NCI-H2029 (cell line): ENCODE measurements at regions not wholly inside any gene's neighbourhood (a gene's known extent, or its start where the extent isn't known, plus 50 kb on each side); places are given as distances from the start of the nearest gene placed in this dataset.
A peak's percentile ranks its signal among the peaks of the same experiment; 100 is the strongest.

ENCODE experiments used
- DNase-seq: peaks from one replicate; lab custom pipeline; 2025; lab: John Stamatoyannopoulos, UW

DNA sequence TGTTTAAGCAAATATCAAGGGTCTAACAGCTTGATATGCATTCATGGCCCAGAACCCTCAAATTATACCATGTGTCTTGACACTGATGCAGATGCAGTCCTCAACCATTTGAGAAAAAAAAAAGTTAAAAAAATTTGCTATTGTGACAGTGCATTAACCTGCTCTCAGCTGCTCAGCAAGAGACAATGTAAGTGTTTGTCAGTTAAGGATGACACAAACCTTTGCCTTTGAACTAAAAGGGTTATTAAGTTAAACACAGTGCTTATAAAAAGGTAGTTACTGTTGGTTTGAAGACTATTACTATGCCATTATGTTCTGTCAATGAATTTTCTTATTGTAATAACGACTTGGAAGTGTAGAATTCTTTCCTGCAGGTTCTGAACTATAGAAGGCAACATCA, 655.6 kb upstream of the NEGR1 start:
- no peak for DNase-seq

DNA sequence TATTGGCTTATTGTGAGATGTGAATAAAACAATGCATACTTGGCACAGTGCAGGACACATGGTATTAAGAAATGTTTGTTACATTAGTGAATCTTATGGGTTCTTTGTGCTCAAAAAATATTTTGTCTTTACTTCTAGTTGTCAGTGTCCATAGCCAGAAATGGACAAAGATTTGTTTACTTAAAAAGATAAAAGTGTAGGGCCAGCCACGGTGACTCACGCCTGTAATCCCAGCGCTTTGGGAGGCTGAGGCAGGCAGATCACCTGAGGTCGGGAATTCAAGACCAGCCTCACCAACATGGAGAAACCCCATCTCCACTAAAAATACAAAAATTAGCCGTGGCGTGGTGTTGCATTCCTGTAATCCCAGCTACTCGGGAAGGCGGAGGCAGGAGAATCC, 654.6 kb upstream of the NEGR1 start:
- no peak for DNase-seq

DNA sequence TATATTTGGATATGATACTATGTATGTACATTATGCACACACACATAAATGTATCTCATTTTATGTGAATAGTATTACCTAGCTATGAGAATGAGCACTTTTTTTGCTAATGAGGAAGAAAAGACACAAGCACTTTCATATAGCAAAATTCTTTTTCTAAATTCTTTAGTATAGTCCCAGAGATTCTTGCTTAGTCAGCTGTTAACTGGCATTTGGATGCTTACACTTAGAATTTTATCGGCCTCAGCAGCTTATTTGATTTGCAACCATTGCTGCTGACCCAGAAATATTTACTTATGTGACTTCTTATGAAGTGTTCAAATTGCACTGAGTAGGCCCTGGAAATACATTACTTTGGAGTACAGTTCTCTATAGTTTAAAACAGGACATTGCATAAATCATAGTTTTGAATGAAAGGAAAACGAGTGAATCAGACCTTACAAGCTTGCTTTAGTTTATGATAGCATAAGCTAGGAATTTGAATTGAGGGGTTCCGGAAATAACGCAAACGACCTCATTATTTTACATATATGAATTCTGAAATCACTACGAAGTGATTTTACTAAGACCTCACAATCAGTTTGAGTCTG, 653.9 kb upstream of the NEGR1 start:
- DNase-seq = no peak

- DNase-seq = no peak
Measured at GRCh38 chr1:72932025-72932424, 649.7 kb upstream of the NEGR1 start.

DNA sequence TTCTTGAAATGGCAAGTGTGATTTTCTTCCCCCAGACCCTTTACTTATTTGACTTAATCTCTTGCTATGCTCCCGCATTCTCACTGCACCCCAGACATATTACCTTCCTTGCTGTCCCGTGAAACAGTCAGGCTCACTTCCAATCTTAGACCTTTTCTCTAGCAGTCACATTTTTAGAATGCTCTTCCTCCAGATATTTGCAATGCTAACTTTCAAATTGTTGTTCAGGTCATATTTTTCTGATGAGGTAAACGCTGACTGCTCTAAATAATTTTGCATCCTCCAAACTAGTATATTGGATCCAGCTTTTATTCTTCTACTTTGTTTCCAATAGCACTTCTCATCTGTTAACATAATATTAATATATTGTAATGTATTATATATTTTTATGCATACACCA, 648.2 kb upstream of the NEGR1 start:
- DNase-seq = no peak

DNA sequence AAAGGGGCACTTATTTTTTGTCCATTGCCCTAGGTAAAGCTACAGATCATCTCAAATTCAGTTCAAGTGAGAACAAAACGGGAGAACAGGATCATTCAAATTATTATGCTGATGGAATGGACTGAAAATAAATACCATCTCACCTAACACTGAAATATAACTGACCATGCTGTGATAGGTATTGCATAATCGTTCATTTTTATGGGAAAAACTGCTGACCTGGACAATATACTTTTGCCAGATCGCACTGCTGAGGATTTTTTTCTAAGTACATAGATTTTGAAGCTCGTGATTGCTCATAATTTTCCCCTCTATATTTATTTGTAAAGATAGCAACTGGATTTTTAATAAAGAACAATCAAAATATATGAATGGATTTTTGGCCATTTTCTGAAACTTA, 636.6 kb upstream of the NEGR1 start:
- DNase-seq = no peak

GRCh38 chr1:72917920-72918319, 635.6 kb upstream of the NEGR1 start:
- DNase-seq = no peak

GRCh38 chr1:72915581-72915980, 633.2 kb upstream of the NEGR1 start:
- peak; percentile 30 for DNase-seq

GRCh38 chr1:72911656-72912055, 629.3 kb upstream of the NEGR1 start:
- DNase-seq = no peak

DNA sequence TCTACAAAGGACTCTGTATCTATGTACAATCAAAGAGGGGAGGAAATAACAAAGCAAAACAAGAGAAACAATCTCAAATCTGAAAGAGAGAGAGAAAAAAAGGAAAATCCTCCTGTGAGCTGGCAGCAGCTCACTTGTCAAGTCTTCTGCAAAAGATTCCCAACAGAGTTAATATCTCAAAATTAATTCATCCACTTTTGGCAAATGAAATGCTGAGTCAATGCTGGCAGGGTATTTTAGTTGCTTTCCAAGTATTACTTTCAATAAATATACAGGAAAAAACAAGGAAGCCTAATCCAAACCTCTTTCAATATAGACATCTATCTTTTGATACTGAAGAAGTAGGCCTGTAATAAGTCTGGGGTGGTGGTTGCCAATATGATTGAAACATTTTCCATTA, 613.9 kb upstream of the NEGR1 start:
- no peak for DNase-seq

GRCh38 chr1:72892461-72892860, 610.1 kb upstream of the NEGR1 start:
- DNase-seq = no peak

- no peak for DNase-seq
Measured at GRCh38 chr1:72891976-72892375, 609.6 kb upstream of the NEGR1 start.

- DNase-seq = no peak
Measured at GRCh38 chr1:72885841-72886240, 603.5 kb upstream of the NEGR1 start.

DNA sequence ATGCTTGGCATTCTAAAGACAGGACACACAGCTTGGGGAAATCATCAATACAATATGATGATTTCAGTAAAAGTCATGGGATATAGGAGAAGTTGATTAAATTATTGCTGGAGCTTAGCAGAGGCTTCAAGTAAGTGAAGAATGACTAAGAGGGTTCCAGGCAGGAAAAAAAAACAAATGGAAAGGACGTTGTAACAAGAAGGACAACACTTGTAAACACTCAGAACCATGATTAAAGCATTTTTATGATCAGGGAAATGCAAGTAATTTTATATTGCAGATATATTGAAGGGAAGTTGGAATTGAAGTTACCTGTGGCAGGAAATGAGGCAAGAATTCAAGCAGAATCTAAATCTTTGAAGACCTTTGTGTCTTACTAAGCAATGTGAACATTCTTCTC, 602.7 kb upstream of the NEGR1 start:
- DNase-seq = no peak

DNA sequence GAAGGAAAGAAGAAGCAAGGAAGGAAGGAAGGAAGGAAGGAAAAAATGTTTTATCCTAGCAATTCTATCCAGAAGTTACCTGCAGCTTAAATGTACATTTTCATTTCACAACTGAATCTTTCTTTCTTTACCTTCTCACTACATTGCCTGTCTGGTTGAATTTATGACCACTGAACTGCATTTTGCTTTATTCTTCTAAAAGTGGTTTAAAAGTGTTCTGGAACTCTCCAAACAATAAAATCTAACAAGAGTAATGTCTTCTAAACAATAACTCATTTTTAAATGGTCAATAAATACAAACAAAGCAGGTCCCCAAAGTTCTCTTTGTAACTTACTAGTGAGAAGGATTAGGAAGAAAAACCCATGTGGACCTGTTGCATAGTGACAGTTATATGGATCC, 587.5 kb upstream of the NEGR1 start:
- no peak for DNase-seq

DNA sequence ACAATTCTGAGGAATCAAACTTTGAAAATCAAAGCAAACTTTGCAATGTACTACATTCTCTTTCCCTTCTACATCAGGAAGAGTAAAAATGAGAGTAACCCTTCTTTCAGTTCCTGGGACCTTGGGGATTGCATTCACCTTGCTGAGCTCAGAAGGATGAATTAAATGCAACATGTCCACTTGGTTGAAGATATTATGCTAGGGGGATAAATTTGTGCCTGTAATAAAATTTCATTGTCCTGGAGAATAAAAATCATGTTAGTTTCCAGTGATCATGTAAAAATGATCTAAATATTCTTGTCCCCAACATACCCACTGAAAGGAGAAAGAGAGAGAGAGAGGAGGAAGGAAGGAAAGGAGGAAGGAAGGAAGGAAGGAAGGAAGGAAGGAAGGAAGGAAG, 587.1 kb upstream of the NEGR1 start:
- DNase-seq = no peak

DNA sequence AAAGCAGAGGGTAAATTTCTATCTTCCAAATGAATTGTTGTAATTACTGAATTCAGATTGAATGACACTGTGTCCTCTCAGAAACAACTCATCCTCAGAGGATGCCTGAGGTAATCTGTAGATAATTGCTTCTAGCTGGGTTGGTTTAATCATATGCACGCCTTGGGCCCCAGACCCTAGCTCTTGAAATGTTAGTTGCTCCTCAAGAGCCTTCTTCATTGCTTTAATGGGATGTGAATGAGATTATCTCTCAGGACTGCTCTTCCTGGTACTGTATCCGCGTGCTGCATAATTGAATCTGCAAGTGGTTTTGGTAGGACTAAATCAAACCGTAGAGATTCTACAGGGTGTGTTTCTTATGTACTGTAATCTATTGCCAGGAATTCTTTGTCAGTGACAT, 569.3 kb upstream of the NEGR1 start:
- DNase-seq = no peak

DNA sequence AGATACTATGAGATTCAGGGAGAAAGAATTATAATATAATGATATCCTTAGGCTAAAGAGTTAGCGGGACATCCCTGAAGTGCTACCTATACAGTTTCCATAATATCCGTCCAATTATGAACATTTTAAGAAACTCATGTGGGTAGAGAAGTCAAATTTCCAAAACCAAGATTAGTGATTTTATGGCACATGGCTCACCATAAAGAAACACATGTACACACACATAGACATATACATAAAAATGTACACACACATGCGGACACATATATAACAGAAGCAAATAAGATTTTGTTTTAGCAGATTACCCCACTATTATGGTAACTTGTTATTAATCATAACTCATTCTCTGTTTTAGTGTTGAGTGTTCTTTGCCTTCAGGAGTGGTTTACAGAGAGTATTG, 566.7 kb upstream of the NEGR1 start:
- DNase-seq = no peak

GRCh38 chr1:72847651-72848050, 565.3 kb upstream of the NEGR1 start:
- no peak for DNase-seq

GRCh38 chr1:72846476-72847278, 564.3 kb upstream of the NEGR1 start:
- no peak for DNase-seq

GRCh38 chr1:72845981-72846380, 563.6 kb upstream of the NEGR1 start:
- no peak for DNase-seq

GRCh38 chr1:72845381-72845780, 563.0 kb upstream of the NEGR1 start:
- DNase-seq = no peak

- DNase-seq = no peak
Measured at GRCh38 chr1:72837781-72838180, 555.4 kb upstream of the NEGR1 start.
